ENCODE measurements at regions not wholly inside any gene's neighbourhood (a gene's known extent, or its start where the extent isn't known, plus 50 kb on each side); places are given as distances from the start of the nearest gene placed in this dataset.

GRCh38 chr3:117536006-117536405 is 826.4 kb downstream of the TUSC7 start:
- no peak for DNase-seq (ENCODE audit: low spot score)
- TF ChIP-seq, protein P1, sequence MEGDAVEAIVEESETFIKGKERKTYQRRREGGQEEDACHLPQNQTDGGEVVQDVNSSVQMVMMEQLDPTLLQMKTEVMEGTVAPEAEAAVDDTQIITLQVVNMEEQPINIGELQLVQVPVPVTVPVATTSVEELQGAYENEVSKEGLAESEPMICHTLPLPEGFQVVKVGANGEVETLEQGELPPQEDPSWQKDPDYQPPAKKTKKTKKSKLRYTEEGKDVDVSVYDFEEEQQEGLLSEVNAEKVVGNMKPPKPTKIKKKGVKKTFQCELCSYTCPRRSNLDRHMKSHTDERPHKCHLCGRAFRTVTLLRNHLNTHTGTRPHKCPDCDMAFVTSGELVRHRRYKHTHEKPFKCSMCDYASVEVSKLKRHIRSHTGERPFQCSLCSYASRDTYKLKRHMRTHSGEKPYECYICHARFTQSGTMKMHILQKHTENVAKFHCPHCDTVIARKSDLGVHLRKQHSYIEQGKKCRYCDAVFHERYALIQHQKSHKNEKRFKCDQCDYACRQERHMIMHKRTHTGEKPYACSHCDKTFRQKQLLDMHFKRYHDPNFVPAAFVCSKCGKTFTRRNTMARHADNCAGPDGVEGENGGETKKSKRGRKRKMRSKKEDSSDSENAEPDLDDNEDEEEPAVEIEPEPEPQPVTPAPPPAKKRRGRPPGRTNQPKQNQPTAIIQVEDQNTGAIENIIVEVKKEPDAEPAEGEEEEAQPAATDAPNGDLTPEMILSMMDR (IDR thresholded peaks at IDR 0.05; ENCODE audit: extremely low read depth, missing control alignments), result no peak

DNA sequence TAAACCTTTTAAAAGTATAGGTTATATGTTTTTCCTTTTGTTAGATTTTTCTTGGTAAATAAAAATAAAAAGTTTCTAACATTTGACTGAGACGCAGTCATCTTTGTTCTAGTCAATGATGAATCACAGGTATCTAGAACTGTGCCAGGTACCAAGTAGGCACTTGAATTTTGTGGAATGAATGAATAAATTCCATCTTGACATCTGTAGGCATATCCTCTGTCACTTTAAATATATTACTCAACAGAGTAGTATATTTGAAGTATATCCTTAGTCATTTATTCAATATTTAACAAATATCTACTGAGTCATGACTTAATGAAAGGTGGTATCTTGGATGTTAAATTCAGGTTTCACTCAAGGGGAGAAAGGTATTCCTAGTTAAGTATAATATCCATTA is 828.4 kb downstream of the TUSC7 start:
- TF ChIP-seq, protein P1 (IDR thresholded peaks at IDR 0.05; ENCODE audit: extremely low read depth, missing control alignments), result no peak
- no peak for DNase-seq (ENCODE audit: low spot score)

- TF ChIP-seq, protein P1 (IDR thresholded peaks at IDR 0.05; ENCODE audit: extremely low read depth, missing control alignments), result no peak
- no peak for DNase-seq (ENCODE audit: low spot score)
Observed at GRCh38 chr3:117539729-117540128, 830.1 kb downstream of the TUSC7 start.

DNA sequence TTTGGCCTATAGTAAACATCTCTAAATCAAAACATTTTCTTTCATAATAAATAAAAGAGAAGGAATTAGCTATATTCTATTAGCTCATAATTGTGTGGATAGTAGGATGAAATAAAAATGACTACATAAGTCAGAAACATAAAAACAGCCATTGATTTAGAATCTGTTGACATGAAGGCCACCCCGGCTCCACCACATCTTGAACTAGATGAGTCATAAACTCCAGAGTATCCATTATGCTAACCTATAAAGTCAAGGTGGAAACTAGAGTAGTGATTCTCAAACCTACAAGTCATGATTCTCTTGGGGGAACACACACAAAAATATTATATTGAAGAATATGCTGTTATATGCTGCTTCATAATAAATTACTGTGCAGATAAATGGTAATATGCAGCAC is 831.0 kb downstream of the TUSC7 start:
- DNase-seq (ENCODE audit: low spot score), result no peak
- TF ChIP-seq, protein P1 (IDR thresholded peaks at IDR 0.05; ENCODE audit: extremely low read depth, missing control alignments), result no peak

GRCh38 chr3:117541721-117542120 is 832.1 kb downstream of the TUSC7 start:
- TF ChIP-seq, protein P1 (IDR thresholded peaks at IDR 0.05; ENCODE audit: extremely low read depth, missing control alignments), result no peak
- DNase-seq (ENCODE audit: low spot score), result no peak

DNA sequence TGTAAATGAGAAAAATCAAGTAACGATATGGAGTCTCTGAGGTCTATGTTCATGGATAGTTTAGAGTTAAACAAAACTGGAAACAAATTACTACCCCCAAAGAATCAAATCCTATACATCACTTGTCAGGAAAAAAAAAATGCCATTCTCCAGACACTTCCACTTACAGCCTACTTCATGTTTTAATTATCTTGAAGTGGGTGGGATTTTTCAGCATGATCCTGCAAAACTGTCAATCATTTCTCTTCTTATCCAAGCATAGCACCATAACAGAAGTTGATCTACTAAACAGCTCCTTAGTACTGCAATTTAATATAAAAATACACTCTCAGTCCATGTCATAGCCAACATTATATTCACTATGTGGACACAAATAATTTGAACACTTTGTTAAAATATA is 833.9 kb downstream of the TUSC7 start:
- TF ChIP-seq, protein P1 (IDR thresholded peaks at IDR 0.05; ENCODE audit: extremely low read depth, missing control alignments), result no peak
- no peak for DNase-seq (ENCODE audit: low spot score)

DNA sequence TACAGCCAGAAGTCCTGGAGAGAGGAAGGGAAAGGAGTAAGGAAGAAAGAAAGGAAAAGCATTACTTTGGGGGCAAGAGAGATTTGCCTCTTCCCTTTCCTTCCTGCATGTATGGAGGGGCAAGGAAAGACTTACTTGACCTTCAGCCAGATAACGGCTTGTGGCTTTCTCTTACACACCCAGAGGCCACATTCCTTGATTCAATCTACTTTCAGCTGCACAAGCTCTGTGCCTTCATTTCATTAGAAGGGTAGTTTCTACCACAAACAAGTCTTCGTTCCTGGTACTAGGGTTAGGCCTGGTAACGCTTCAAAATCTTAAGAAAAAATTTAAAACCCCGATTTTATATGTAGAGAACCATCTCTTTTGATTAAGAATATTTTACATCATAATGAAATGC is 835.9 kb downstream of the TUSC7 start:
- DNase-seq (ENCODE audit: low spot score), result no peak
- TF ChIP-seq, protein P1 (IDR thresholded peaks at IDR 0.05; ENCODE audit: extremely low read depth, missing control alignments), result no peak

Data from GM20000 (cell line).